ENCODE measurements at regions not wholly inside any gene's neighbourhood (a gene's known extent, or its start where the extent isn't known, plus 50 kb on each side); places are given as distances from the start of the nearest gene placed in this dataset.
"Not testable (repeated sequence)": the region's sequence is repeated elsewhere in the genome, so short reads cannot be mapped to it uniquely, and the experiment has no call there.

- H4K20me1 ChIP-seq (ENCODE audit: insufficient read depth, low read depth, low read length), result no peaks in the 10 kb centered on the region
Measured at GRCh38 chr11:96817482-96818399, 427.9 kb downstream of the JRKL start.

GRCh38 chr11:96827164-96827563 is 437.4 kb downstream of the JRKL start:
- H4K20me1 ChIP-seq (ENCODE audit: insufficient read depth, low read depth, low read length), result no peaks in the 10 kb centered on the region
- H3K9me3 ChIP-seq (ENCODE audit: low read length), result peaks cover 38% of the 10 kb centered on the region
- no peak overlapping the region for H3K9ac ChIP-seq (ENCODE audit: low read length)
- H3K27ac ChIP-seq (ENCODE audit: low read length), result no peak overlapping the region
- H2AFZ ChIP-seq (ENCODE audit: low read length), result no peak overlapping the region
- H3K4me3 ChIP-seq (ENCODE audit: low read length), result no peak overlapping the region
- no peak overlapping the region for H3K4me2 ChIP-seq (ENCODE audit: low read depth, low read length, poor library complexity, severe bottlenecking)
- H3K4me1 ChIP-seq (ENCODE audit: low read length), result no peaks in the 10 kb centered on the region
- no peaks in the 10 kb centered on the region for H3K27me3 ChIP-seq (ENCODE audit: low read length)
- no peaks in the 10 kb centered on the region for H3K9me2 ChIP-seq (replicated peaks; ENCODE audit: insufficient read depth, low read length)
- no peak for DNase-seq
- no peaks in the 10 kb centered on the region for H3K79me2 ChIP-seq (ENCODE audit: low read length)
- no peaks in the 10 kb centered on the region for H3K36me3 ChIP-seq (ENCODE audit: insufficient read depth, low read length)

More at GRCh38 chr11:96817482-96818399, 427.9 kb downstream of the JRKL start:
- H2AFZ ChIP-seq (ENCODE audit: low read length), result no peak overlapping the region
- H3K4me1 ChIP-seq (ENCODE audit: low read length), result no peaks in the 10 kb centered on the region
- H3K27ac ChIP-seq (ENCODE audit: low read length), result no peak overlapping the region
- no peaks in the 10 kb centered on the region for H3K36me3 ChIP-seq (ENCODE audit: insufficient read depth, low read length)
- DNase-seq, result no peak
- no peaks in the 10 kb centered on the region for H3K9me2 ChIP-seq (replicated peaks; ENCODE audit: insufficient read depth, low read length)
- H3K27me3 ChIP-seq (ENCODE audit: low read length), result no peaks in the 10 kb centered on the region
- no peak overlapping the region for H3K4me3 ChIP-seq (ENCODE audit: low read length)
- H3K9me3 ChIP-seq (ENCODE audit: low read length), result peaks cover 42% of the 10 kb centered on the region
- no peak overlapping the region for H3K4me2 ChIP-seq (ENCODE audit: low read depth, low read length, poor library complexity, severe bottlenecking)
- no peak overlapping the region for H3K9ac ChIP-seq (ENCODE audit: low read length)
- no peaks in the 10 kb centered on the region for H3K79me2 ChIP-seq (ENCODE audit: low read length)

- H2AFZ ChIP-seq (ENCODE audit: low read length), result no peak overlapping the region
- no peak overlapping the region for H3K4me3 ChIP-seq (ENCODE audit: low read length)
- H3K9me2 ChIP-seq (replicated peaks; ENCODE audit: insufficient read depth, low read length), result no peaks in the 10 kb centered on the region; the same call in 1 of the 2 replicates
- H3K4me2 ChIP-seq (ENCODE audit: low read depth, low read length, poor library complexity, severe bottlenecking), result no peak overlapping the region
- peaks cover 54% of the 10 kb centered on the region for H3K9me3 ChIP-seq (ENCODE audit: low read length)
- H3K9ac ChIP-seq (ENCODE audit: low read length), result no peak overlapping the region
- H3K27me3 ChIP-seq (ENCODE audit: low read length), result no peaks in the 10 kb centered on the region
- no peaks in the 10 kb centered on the region for H3K36me3 ChIP-seq (ENCODE audit: insufficient read depth, low read length)
- DNase-seq, result no peak
- H3K27ac ChIP-seq (ENCODE audit: low read length), result no peak overlapping the region
- no peaks in the 10 kb centered on the region for H3K4me1 ChIP-seq (ENCODE audit: low read length)
- no peaks in the 10 kb centered on the region for H4K20me1 ChIP-seq (ENCODE audit: insufficient read depth, low read depth, low read length)
- no peaks in the 10 kb centered on the region for H3K79me2 ChIP-seq (ENCODE audit: low read length)
Measured at GRCh38 chr11:96841792-96842191, 452.0 kb downstream of the JRKL start.

DNA sequence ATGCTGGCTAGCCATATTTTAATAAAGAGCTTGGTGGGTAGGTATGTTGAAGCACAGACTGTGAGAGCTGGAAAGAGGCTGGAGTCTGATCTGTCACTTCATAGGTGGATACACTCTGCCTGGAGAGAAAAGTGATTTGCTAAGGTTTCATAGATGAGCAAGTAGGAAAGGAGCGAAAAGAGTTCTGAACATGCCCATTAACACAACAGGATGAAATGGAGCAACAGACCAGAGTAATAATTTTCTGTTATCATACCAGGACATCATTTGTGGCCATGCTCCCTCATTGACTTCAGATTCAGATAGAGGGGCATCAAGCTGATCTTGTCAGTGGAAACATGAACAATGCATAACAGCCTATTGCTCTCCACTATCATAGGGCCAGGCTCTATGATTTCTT is 452.9 kb downstream of the JRKL start:
- H4K20me1 ChIP-seq (ENCODE audit: insufficient read depth, low read depth, low read length), result no peaks in the 10 kb centered on the region
- no peaks in the 10 kb centered on the region for H3K27me3 ChIP-seq (ENCODE audit: low read length)
- no peaks in the 10 kb centered on the region for H3K36me3 ChIP-seq (ENCODE audit: insufficient read depth, low read length)
- H3K27ac ChIP-seq (ENCODE audit: low read length), result no peak overlapping the region
- H3K9me3 ChIP-seq (ENCODE audit: low read length), result peaks cover 60% of the 10 kb centered on the region
- no peaks in the 10 kb centered on the region; the same call in 1 of the 2 replicates for H3K9me2 ChIP-seq (replicated peaks; ENCODE audit: insufficient read depth, low read length)
- H3K79me2 ChIP-seq (ENCODE audit: low read length), result no peaks in the 10 kb centered on the region
- H2AFZ ChIP-seq (ENCODE audit: low read length), result no peak overlapping the region
- no peak overlapping the region for H3K4me3 ChIP-seq (ENCODE audit: low read length)
- H3K4me1 ChIP-seq (ENCODE audit: low read length), result no peaks in the 10 kb centered on the region
- DNase-seq, result no peak
- no peak overlapping the region for H3K4me2 ChIP-seq (ENCODE audit: low read depth, low read length, poor library complexity, severe bottlenecking)
- no peak overlapping the region for H3K9ac ChIP-seq (ENCODE audit: low read length)

DNA sequence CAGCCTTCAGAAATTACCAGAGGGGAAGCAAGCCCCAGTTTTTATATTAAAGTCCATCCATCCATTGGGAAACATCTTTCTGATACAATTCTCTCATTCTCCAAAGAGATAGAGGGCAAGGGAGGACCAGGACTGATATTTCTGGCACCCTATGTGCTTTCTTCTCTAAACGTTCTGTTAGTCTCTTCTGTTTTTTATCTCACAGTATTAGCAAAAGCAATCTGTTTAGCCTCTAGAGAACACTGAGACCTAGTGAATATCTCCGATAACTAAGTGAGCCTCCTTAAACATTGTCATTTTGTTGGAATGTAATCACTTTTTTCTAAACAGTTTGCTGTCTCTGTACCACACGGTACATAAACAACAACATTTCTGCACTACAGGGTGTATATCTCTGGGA is 464.6 kb downstream of the JRKL start:
- H3K9me2 ChIP-seq (replicated peaks; ENCODE audit: insufficient read depth, low read length), result no peaks in the 10 kb centered on the region
- H3K9ac ChIP-seq (ENCODE audit: low read length), result no peak overlapping the region
- H2AFZ ChIP-seq (ENCODE audit: low read length), result no peak overlapping the region
- H4K20me1 ChIP-seq (ENCODE audit: insufficient read depth, low read depth, low read length), result no peaks in the 10 kb centered on the region
- H3K27me3 ChIP-seq (ENCODE audit: low read length), result no peaks in the 10 kb centered on the region
- H3K9me3 ChIP-seq (ENCODE audit: low read length), result peaks cover 74% of the 10 kb centered on the region
- no peaks in the 10 kb centered on the region for H3K79me2 ChIP-seq (ENCODE audit: low read length)
- no peaks in the 10 kb centered on the region for H3K36me3 ChIP-seq (ENCODE audit: insufficient read depth, low read length)
- H3K27ac ChIP-seq (ENCODE audit: low read length), result no peak overlapping the region
- H3K4me2 ChIP-seq (ENCODE audit: low read depth, low read length, poor library complexity, severe bottlenecking), result no peak overlapping the region
- H3K4me1 ChIP-seq (ENCODE audit: low read length), result no peaks in the 10 kb centered on the region
- no peak overlapping the region for H3K4me3 ChIP-seq (ENCODE audit: low read length)
- DNase-seq, result no peak

DNA sequence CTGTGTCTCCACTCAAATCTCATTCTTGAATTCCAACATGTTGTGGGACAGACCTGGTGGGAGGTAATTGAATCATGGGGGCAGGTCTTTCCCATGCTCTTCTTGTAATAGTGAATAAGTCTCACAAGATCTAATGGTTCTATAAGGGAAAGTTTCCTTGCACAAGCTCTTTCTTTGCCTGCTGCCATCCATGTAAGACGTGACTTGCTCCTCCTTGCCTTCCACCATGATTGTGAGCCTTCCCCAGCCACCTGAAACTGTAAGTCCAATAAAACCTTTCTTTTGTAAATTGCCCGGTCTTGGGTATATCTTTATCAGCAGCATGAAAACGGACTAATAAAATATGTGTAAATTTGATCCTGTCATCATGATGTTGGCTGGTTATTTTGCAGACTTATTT is 471.9 kb downstream of the JRKL start:
- not testable (repeated sequence) for DNase-seq; H3K9me2 ChIP-seq (replicated peaks; ENCODE audit: insufficient read depth, low read length); H3K4me2 ChIP-seq (ENCODE audit: low read depth, low read length, poor library complexity, severe bottlenecking); H3K4me1 ChIP-seq (ENCODE audit: low read length); H3K36me3 ChIP-seq (ENCODE audit: insufficient read depth, low read length); H3K4me3 ChIP-seq (ENCODE audit: low read length); H3K27me3 ChIP-seq (ENCODE audit: low read length); H2AFZ ChIP-seq (ENCODE audit: low read length); H3K79me2 ChIP-seq (ENCODE audit: low read length); H3K9ac ChIP-seq (ENCODE audit: low read length); H3K27ac ChIP-seq (ENCODE audit: low read length); H4K20me1 ChIP-seq (ENCODE audit: insufficient read depth, low read depth, low read length)
- peaks cover 70% of the 10 kb centered on the region for H3K9me3 ChIP-seq (ENCODE audit: low read length)

- Histone ChIP-seq H3K4me3 (ENCODE audit: low read length) (no peak overlapping the region), H3K79me2 (ENCODE audit: low read length) (no peaks in the 10 kb centered on the region), H3K4me1 (ENCODE audit: low read length) (no peaks in the 10 kb centered on the region), H3K9ac (ENCODE audit: low read length) (no peak overlapping the region), H3K9me2 (replicated peaks; ENCODE audit: insufficient read depth, low read length) (no peaks in the 10 kb centered on the region), H3K27me3 (ENCODE audit: low read length) (no peaks in the 10 kb centered on the region), H3K9me3 (ENCODE audit: low read length) (peaks cover 74% of the 10 kb centered on the region), H2AFZ (ENCODE audit: low read length) (no peak overlapping the region), H3K36me3 (ENCODE audit: insufficient read depth, low read length) (no peaks in the 10 kb centered on the region), H3K4me2 (ENCODE audit: low read depth, low read length, poor library complexity, severe bottlenecking) (no peak overlapping the region), H3K27ac (ENCODE audit: low read length) (no peak overlapping the region), H4K20me1 (ENCODE audit: insufficient read depth, low read depth, low read length) (no peaks in the 10 kb centered on the region)
- no peak for DNase-seq
Measured at GRCh38 chr11:96863520-96863919, 473.7 kb downstream of the JRKL start.

GRCh38 chr11:96865020-96865419 is 475.2 kb downstream of the JRKL start:
- H3K4me1 ChIP-seq (ENCODE audit: low read length), result no peaks in the 10 kb centered on the region
- DNase-seq, result no peak

More at GRCh38 chr11:96865020-96865419, 475.2 kb downstream of the JRKL start:
- Histone ChIP-seq H3K4me3 (ENCODE audit: low read length) (no peak overlapping the region; the same call in 1 of the 2 replicates), H2AFZ (ENCODE audit: low read length) (no peak overlapping the region), H3K27me3 (ENCODE audit: low read length) (no peaks in the 10 kb centered on the region), H4K20me1 (ENCODE audit: insufficient read depth, low read depth, low read length) (no peaks in the 10 kb centered on the region), H3K4me2 (ENCODE audit: low read depth, low read length, poor library complexity, severe bottlenecking) (no peak overlapping the region), H3K9ac (ENCODE audit: low read length) (no peak overlapping the region), H3K9me2 (replicated peaks; ENCODE audit: insufficient read depth, low read length) (no peaks in the 10 kb centered on the region), H3K79me2 (ENCODE audit: low read length) (no peaks in the 10 kb centered on the region), H3K36me3 (ENCODE audit: insufficient read depth, low read length) (no peaks in the 10 kb centered on the region), H3K27ac (ENCODE audit: low read length) (no peak overlapping the region), H3K9me3 (ENCODE audit: low read length) (peaks cover 80% of the 10 kb centered on the region)
